NCI-H526 (cell line): ENCODE measurements at regions not wholly inside any gene's neighbourhood (a gene's known extent, or its start where the extent isn't known, plus 50 kb on each side); places are given as distances from the start of the nearest gene placed in this dataset.

Experiments used
- DNase-seq, 2 experiments: peaks; one replicate each; lab custom pipeline; 2025; lab: John Stamatoyannopoulos, UW

DNA sequence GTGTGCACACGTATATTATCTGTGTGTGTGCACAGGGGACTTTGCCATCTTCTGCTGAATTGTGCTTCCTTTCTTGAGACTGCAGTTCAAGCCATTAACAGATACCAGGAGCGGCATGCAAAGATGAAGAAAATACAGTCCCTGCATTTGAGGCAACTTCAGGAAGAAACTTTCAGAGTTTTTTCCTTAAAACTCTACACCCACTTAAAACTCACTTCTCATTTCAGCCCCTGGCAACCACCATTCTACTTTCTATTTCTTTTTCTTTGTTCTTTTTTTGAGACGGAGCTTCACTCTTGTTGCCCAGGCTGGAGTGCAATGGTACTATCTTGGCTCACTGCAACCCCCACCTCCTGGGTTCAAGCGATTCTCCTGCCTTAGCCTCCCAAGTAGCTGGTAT lies 448.9 kb upstream of the ZMIZ1 start:
- DNase-seq: no peak

DNA sequence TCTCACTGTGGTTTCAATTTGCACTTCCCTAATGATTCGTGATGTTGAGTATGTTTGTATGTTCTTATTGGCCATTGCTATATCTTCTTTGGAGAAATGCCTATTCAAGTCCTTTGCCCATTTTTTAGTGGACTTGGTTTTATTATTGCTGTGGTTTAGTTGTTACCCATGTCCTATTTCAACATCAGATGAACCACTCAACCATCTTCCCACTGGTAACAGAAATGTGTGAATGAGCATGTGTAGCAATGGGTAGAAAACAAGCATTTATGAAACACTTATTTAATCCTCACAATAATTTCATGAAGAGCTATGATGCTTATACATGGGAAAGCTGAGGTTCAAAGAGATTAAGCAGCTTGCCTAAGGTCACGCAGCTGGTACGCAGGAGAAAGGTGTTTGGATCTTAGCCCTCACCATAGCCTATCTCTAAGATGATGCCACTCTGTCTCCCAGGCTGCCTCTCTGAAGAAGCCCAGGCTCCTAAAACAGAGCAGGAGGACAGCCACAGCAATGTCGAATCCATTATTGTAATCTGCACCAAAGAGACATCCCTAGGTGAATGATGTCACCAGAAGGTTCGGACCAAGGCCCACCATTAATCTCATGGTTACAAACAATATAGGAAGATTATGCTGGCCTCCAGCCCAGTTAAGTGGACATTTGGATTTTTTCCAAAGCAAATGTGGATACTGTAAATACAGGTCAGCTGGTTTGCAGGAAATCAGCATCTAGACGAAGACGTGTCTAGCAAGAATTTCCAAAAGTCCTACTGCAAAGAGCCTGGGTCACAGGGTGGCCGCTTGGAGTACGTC lies 447.6 kb upstream of the ZMIZ1 start:
- DNase-seq: no peak

- DNase-seq: peak; percentile 31 to 36
Measured at GRCh38 chr10:78623578-78624215, 445.1 kb upstream of the ZMIZ1 start.

- no peak for DNase-seq
Measured at GRCh38 chr10:78624791-78625190, 444.0 kb upstream of the ZMIZ1 start.

GRCh38 chr10:78626471-78626870 lies 442.3 kb upstream of the ZMIZ1 start:
- no peak for DNase-seq

GRCh38 chr10:78627254-78627795 lies 441.4 kb upstream of the ZMIZ1 start:
- no peak for DNase-seq

DNA sequence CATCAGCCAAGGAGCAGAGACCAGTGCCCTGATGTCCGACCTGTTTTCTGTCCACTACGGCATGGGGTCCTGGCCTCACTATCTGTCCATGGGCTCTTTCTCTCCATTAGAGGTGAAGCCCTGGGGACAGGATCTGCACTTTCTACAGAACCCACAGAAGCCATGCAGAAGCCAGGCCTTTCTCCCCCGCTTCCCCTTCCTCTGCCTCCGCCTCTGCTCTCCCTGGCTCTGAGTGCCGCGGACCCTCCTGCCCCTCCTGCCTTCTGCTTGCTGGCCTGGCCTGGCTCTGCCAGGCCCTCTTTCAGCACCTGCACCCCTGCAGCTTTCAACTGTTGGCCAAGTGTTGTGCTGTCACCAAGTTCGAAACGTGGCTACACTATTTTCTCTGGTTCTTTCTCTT lies 439.8 kb upstream of the ZMIZ1 start:
- DNase-seq: no peak

DNA sequence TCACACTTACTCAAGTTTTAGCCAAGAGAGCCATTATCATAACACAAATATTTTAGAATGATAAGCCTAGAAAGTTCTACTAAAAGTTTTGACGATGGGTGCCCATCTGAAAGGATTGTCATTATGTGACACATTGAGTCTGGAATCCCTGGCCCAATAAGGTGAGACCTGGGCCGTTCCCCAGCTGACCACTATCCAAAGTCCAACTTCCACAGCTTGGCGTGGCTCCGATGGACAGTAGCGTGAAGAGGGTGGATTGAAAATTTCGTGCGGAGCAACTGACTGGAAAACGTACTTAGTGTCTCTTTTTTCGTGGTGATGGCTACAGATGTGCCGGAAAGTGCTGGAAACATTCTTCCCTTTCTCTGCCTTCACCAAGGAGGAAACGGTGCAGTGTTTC lies 439.0 kb upstream of the ZMIZ1 start:
- DNase-seq: no peak

DNA sequence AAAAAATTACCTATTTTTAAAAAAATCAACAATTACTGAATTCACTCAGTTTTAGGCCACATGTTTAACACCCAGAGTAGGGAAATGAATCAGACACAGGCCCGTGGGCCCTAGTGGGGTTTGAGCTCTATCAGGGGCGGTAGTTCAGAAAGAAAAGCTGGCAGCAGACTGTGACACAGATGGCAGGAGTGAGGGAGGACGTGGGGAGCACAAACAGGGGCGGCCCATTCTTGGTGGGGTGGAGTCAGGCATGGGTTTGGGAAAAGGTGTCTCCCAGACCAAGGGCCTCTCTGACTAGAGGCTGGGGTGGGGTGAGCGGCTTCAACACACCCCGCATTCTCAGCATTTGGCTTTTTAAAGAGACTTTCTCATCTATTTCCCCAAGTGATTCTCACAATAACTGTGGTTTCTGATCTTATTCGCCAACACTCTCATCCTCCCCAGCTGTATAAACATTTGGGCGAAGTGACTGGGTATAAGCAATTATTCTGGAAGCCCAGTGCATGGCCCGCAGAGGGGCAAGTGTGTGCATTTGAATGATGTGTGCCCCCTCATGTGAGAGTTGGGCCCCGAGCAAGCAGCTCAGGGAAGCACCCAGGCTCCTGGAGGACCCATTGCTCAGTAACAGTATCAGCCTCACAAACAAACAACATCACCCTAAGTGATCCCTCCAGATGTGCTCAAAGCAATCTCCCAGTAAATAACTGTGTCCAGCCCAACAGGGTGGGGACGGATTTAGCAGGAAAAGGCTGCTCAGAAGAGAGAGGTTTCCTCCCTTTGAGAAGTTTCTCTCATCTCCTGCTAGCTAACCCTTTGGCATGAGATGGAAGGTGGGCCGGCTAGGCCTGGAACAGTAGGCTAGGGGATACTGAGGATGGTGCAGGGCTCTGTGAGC lies 437.6 kb upstream of the ZMIZ1 start:
- DNase-seq: no peak

DNA sequence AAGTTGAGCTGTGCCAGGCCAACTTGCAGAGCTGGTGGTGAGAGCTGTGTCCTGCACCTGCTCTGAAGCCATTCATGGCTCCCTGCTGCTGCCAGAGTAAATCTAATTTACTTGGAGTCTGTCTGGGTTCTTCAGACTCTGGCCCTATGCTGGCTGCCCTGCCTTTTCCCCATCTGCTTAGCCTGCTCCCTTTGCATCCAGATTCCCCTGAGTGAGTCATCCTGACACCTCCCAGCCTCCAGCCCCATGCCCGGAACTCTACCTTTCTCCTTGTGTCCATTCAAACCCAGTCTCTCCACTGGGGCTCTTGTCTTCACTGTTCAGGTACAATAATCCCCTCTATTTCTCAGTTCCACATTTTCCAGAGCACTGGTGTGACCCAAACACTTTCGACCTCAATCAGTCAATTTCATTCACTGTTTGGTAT lies 434.4 kb upstream of the ZMIZ1 start:
- no peak for DNase-seq

- DNase-seq: no peak
Measured at GRCh38 chr10:78634835-78635234, 433.9 kb upstream of the ZMIZ1 start.

DNA sequence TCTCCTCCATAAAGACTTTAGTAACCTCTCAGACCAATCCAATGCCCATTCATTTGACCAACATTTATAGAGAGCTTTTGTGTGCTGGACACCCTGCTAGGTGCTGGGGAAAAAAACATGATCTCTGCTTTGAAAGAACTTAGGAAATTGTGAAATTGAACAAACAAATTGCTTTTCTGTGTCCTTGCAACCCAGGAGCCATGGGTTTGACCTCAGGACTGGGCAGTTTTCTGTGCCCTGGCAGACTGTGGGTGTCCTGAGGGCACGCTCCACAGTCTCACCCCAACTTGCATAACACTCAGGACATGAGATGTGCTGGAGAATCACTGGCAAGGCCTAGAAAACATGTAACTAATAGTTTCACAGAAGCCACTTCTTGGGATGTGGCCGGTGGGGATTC lies 429.1 kb upstream of the ZMIZ1 start:
- no peak for DNase-seq

DNA sequence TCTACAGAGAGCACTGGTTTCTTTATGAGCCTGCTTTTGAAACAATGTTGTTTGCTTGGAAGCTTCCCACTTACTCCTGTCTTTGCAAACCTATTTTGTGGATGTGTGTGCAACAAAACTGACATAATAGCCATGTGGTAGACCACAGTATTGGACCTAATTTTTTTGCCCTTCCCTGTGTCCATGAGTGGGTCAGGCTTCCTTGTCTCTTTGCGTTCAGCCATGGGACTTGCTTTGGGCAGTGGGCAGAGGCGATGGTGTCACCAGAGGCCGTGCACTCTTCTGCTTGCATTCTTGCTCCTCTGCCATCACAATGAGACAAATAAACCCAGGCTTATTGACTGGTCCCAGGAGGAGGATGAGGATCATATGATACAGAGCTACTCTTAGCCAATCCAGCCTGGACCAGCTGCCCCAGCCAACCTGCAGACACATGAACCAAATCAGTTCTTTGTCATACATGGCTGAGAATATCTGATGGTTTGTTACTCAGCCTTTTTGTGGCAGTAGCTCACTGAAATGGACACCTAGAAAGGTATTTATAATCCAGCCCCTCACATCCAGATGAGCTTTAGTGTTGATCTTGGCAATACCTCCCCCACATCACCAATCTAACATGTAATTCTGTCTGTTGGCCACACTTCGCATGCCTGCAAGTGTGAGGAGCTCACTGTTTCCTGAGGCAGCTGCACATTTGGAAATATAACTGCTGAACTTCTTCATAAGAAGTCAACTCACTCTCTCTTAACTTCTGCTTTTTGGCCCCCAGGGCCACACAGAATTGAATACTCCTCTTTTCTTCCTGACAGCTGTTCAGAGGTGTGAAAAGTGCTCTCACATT lies 427.8 kb upstream of the ZMIZ1 start:
- no peak for DNase-seq

- no peak for DNase-seq
Measured at GRCh38 chr10:78641693-78642092, 427.1 kb upstream of the ZMIZ1 start.

DNA sequence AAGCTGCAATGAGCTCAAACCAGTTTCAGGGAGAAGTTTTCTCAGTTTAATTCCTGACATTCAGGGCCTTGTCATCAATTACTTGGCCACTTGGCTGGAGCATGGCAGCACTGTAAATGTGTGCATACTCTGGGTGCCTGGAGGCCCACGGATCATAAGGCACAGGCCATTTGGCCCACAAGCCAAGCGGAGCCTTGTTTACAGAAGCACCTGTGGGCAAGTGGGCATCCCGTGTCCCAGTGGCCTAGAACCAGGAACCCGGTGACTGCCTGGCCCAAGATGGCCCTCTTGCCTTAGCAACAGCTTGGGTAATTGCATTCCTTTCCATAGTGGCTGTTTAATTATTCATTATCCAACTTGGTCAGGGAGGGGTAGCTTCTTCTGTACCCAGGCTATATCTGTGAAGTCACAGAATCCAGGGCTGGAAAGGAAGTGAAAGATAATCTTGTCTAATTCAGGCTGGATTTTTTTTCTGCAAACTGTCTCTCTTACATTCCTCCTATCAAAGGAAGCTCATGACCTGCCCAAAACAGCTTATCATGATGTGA lies 426.4 kb upstream of the ZMIZ1 start:
- no peak for DNase-seq

GRCh38 chr10:78643513-78643912 lies 425.3 kb upstream of the ZMIZ1 start:
- DNase-seq: no peak

DNA sequence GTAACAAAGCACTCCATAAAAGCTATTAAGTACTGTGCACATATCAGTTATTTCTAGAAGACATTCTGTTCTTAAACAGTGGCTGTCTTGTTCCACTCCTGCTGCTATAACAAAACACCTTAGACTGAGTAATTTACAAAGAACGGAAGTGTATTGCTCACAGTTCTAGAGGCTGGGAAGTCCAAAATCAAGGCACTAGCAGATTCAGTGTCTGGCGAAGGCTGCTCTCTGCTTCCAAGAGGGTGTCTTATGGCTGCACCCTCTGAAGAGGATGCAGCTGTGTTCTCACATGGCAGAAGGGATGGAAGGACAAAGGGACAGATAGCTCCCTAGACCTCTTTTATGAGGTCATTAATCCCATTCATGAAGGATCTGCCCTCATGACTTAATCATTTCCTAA lies 424.2 kb upstream of the ZMIZ1 start:
- DNase-seq: no peak

DNA sequence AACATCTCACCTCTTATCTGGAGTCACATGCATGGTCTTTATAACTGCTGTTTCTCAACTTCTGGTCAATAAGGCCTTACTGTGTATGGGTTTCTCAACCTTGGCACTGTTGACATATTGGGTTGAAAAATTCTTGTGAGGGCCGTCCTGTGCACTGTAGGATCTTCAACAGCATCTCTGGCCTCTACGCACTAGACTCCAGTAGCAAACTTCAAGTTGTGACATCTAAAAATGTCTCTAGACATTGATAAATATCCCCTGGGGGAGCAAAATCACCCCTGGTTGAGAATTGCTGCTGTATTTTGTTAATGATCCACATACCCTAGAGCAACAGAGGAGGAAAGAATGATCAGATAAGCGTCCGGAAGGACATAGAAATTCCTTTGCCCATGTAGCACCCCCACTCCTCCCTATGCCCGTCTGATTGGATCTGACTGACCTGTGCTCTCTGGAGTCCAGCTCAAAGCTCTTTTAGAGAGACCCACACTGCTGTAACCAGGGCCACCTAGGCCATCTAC lies 423.5 kb upstream of the ZMIZ1 start:
- DNase-seq: no peak

DNA sequence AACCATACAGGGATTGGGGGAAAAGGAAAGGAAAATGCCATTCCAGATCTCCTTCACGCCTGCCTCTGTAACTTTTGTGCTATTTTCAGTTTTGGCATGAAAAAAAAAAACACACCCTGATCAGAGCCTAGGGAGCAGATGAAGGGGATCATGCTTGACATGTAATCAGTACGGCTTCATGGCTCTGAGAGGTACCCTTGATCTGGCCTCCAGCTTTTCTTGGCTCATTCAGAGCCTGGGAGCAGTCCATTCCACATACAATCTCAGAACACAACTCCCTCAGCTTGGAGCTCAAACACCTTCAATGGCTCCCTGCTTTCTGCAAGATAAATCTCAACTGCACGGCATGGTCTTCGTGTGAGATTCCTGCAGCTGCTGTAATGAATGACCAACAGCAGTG lies 422.8 kb upstream of the ZMIZ1 start:
- no peak for DNase-seq

- DNase-seq: peak in 1 of 2 experiments; percentile 43
Measured at GRCh38 chr10:78648256-78648860, 420.4 kb upstream of the ZMIZ1 start.
